ENCODE measurements at regions not wholly inside any gene's neighbourhood (a gene's known extent, or its start where the extent isn't known, plus 50 kb on each side); places are given as distances from the start of the nearest gene placed in this dataset.

DNA sequence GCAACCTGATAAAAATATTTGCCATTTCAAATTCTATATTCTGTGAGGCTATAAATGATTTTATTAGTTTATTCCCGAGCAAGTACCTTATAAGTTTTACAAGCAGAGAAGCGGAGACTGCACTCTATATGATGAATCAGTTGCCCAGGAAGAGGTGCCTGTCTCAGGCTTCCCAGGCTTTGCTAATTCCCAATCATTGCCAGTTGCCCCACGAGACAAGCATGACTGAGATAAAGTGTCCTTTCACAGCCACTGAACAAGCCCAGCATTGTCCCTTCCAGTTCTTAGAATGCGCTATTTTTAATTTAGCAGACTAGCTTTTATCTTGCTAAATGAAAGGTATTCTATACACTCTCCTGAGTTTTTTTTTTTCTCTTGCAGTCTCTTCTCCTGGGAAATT is 260.7 kb downstream of the ALDH8A1 start:
- Histone ChIP-seq H3K9ac (ENCODE audit: low read length) (no peak overlapping the region), H4K20me1 (ENCODE audit: insufficient read depth, low read length) (no peaks in the 10 kb centered on the region), H3F3A (ENCODE audit: insufficient read depth, low read length) (no peaks in the 10 kb centered on the region), H3K4me3 (ENCODE audit: low read length) (no peak overlapping the region), H3K4me2 (ENCODE audit: low read depth, low read length) (no peak overlapping the region), H2AFZ (ENCODE audit: low read length) (no peak overlapping the region), H3K27me3 (replicated peaks; ENCODE audit: insufficient read depth, low read length) (no peaks in the 10 kb centered on the region), H3K36me3 (replicated peaks; ENCODE audit: insufficient read depth, low read length) (no peaks in the 10 kb centered on the region), H3K9me3 (replicated peaks; ENCODE audit: insufficient read depth, low read length) (no peaks in the 10 kb centered on the region), H3K4me1 (ENCODE audit: low read length) (no peaks in the 10 kb centered on the region), H3K9me2 (replicated peaks; ENCODE audit: insufficient read depth, low read length) (no peaks in the 10 kb centered on the region), H3K27ac (ENCODE audit: low read length) (no peak overlapping the region), H3K79me2 (ENCODE audit: low read length) (no peaks in the 10 kb centered on the region)
- no peak for TF ChIP-seq EZH2phosphoT487 (IDR thresholded peaks at IDR 0.05; ENCODE audit: low read length)
- TF ChIP-seq, protein P1, sequence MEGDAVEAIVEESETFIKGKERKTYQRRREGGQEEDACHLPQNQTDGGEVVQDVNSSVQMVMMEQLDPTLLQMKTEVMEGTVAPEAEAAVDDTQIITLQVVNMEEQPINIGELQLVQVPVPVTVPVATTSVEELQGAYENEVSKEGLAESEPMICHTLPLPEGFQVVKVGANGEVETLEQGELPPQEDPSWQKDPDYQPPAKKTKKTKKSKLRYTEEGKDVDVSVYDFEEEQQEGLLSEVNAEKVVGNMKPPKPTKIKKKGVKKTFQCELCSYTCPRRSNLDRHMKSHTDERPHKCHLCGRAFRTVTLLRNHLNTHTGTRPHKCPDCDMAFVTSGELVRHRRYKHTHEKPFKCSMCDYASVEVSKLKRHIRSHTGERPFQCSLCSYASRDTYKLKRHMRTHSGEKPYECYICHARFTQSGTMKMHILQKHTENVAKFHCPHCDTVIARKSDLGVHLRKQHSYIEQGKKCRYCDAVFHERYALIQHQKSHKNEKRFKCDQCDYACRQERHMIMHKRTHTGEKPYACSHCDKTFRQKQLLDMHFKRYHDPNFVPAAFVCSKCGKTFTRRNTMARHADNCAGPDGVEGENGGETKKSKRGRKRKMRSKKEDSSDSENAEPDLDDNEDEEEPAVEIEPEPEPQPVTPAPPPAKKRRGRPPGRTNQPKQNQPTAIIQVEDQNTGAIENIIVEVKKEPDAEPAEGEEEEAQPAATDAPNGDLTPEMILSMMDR (IDR thresholded peaks at IDR 0.05; ENCODE audit: low read length): no peak
- no peak for TF ChIP-seq EZH2 (optimal IDR thresholded peaks at IDR 0.05; ENCODE audit: low read depth, low read length)
- no peak for DNase-seq

DNA sequence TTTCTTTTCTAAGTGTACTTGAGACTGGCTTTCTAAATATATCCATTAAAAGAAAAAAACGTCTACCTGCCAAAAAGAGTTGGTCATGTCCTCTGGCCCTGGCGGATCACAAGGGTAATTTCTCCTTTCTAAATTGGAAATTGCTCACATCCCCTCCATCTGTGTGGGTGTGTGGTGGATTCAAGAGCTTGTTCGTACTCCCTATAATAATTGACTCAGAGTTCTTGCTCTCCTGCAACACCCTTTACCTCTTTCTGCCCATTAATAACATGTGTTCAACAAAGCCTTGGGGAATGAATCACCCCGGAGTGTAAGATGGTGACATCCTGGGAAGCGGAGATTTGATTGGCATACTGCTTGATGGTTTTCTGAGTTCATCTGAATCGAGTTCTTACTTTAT is 263.8 kb downstream of the ALDH8A1 start:
- no peak overlapping the region for H2AFZ ChIP-seq (ENCODE audit: low read length)
- no peaks in the 10 kb centered on the region for H3K9me3 ChIP-seq (replicated peaks; ENCODE audit: insufficient read depth, low read length)
- H3K4me3 ChIP-seq (ENCODE audit: low read length): no peak overlapping the region
- DNase-seq: no peak
- no peak overlapping the region for H3K27ac ChIP-seq (ENCODE audit: low read length)
- H3K9ac ChIP-seq (ENCODE audit: low read length): no peak overlapping the region
- no peaks in the 10 kb centered on the region for H3K9me2 ChIP-seq (replicated peaks; ENCODE audit: insufficient read depth, low read length)
- no peaks in the 10 kb centered on the region for H3F3A ChIP-seq (ENCODE audit: insufficient read depth, low read length)
- H3K4me1 ChIP-seq (ENCODE audit: low read length): no peaks in the 10 kb centered on the region
- no peaks in the 10 kb centered on the region for H3K27me3 ChIP-seq (replicated peaks; ENCODE audit: insufficient read depth, low read length)
- TF ChIP-seq, protein P1 (IDR thresholded peaks at IDR 0.05; ENCODE audit: low read length): no peak
- TF ChIP-seq EZH2 (optimal IDR thresholded peaks at IDR 0.05; ENCODE audit: low read depth, low read length): no peak
- H3K36me3 ChIP-seq (replicated peaks; ENCODE audit: insufficient read depth, low read length): no peaks in the 10 kb centered on the region
- H3K79me2 ChIP-seq (ENCODE audit: low read length): no peaks in the 10 kb centered on the region
- H3K4me2 ChIP-seq (ENCODE audit: low read depth, low read length): no peak overlapping the region
- no peaks in the 10 kb centered on the region for H4K20me1 ChIP-seq (ENCODE audit: insufficient read depth, low read length)

DNA sequence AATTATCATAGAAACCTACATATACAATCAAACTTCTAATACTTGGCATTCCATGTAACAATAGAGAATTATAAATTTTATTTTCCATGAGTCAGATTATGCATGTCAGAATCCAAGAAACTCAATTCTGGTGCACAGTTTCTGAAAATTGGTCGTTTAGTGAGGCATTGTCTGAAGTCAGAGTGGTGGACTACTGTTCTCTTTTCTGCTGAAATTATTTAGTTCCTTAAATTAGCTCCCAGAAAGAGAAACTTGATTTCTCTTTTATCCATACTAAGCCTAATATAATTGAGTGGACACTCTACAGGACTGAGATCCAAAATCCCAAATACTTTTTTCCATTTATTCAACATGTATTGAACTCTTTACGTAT is 265.5 kb downstream of the ALDH8A1 start:
- TF ChIP-seq EZH2phosphoT487 (IDR thresholded peaks at IDR 0.05; ENCODE audit: low read length): no peak
- TF ChIP-seq, protein P1 (IDR thresholded peaks at IDR 0.05; ENCODE audit: low read length): no peak
- TF ChIP-seq EZH2 (optimal IDR thresholded peaks at IDR 0.05; ENCODE audit: low read depth, low read length): no peak
- DNase-seq: no peak
- no peak overlapping the region for H2AFZ ChIP-seq (ENCODE audit: low read length)
- no peak overlapping the region for H3K4me3 ChIP-seq (ENCODE audit: low read length)
- H3K27ac ChIP-seq (ENCODE audit: low read length): no peak overlapping the region
- H3K27me3 ChIP-seq (replicated peaks; ENCODE audit: insufficient read depth, low read length): no peaks in the 10 kb centered on the region
- H3K4me2 ChIP-seq (ENCODE audit: low read depth, low read length): no peak overlapping the region
- H3K9me3 ChIP-seq (replicated peaks; ENCODE audit: insufficient read depth, low read length): no peaks in the 10 kb centered on the region
- H3K36me3 ChIP-seq (replicated peaks; ENCODE audit: insufficient read depth, low read length): no peaks in the 10 kb centered on the region
- H3K9ac ChIP-seq (ENCODE audit: low read length): no peak overlapping the region
- no peaks in the 10 kb centered on the region for H3K4me1 ChIP-seq (ENCODE audit: low read length)
- H4K20me1 ChIP-seq (ENCODE audit: insufficient read depth, low read length): no peaks in the 10 kb centered on the region
- H3K79me2 ChIP-seq (ENCODE audit: low read length): no peaks in the 10 kb centered on the region
- H3F3A ChIP-seq (ENCODE audit: insufficient read depth, low read length): no peaks in the 10 kb centered on the region
- no peaks in the 10 kb centered on the region for H3K9me2 ChIP-seq (replicated peaks; ENCODE audit: insufficient read depth, low read length)
